ENCODE measurements at regions not wholly inside any gene's neighbourhood (a gene's known extent, or its start where the extent isn't known, plus 50 kb on each side); places are given as distances from the start of the nearest gene placed in this dataset.

DNA sequence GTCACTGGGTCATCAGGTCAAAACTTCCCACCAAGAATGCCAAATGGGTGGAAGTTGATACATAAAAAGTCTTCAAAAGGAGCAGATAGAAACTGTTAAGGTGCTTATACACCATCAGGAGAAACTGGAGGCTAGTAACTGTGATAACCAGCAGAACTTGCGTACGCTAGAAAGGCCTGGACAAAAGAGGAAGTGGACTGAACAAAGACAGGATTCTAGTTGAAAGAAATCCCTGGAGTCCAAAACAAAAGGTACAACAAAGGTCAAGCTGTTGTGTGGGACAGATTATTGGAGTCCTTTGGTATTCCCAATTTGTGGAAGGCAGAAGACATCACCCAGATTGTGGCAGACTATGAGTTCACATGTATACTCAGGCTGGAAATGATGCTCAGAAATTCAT lies 215.8 kb upstream of the PBX1 start:
- intact Hi-C loops (cut with DNase I; ENCODE audit: low total_unique reads) = no loop called here
- Histone ChIP-seq H3K9me3 (peaks cover 0 to 6% of the 10 kb centered on the region in 2 donors), H3K27ac (no peak overlapping the region), H3K4me3 (no peak overlapping the region), H3K4me1 (no peaks in the 10 kb centered on the region), H3K27me3 (no peaks in the 10 kb centered on the region), H3K36me3 (no peaks in the 10 kb centered on the region)
- no peak for DNase-seq
- TF ChIP-seq, protein P1, sequence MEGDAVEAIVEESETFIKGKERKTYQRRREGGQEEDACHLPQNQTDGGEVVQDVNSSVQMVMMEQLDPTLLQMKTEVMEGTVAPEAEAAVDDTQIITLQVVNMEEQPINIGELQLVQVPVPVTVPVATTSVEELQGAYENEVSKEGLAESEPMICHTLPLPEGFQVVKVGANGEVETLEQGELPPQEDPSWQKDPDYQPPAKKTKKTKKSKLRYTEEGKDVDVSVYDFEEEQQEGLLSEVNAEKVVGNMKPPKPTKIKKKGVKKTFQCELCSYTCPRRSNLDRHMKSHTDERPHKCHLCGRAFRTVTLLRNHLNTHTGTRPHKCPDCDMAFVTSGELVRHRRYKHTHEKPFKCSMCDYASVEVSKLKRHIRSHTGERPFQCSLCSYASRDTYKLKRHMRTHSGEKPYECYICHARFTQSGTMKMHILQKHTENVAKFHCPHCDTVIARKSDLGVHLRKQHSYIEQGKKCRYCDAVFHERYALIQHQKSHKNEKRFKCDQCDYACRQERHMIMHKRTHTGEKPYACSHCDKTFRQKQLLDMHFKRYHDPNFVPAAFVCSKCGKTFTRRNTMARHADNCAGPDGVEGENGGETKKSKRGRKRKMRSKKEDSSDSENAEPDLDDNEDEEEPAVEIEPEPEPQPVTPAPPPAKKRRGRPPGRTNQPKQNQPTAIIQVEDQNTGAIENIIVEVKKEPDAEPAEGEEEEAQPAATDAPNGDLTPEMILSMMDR (IDR thresholded peaks at IDR 0.05) = no peak
- no peak for TF ChIP-seq POLR2A (IDR thresholded peaks at IDR 0.05)

- Histone ChIP-seq H3K4me3 (no peak overlapping the region), H3K4me1 (no peaks in the 10 kb centered on the region), H3K36me3 (no peaks in the 10 kb centered on the region), H3K27me3 (no peaks in the 10 kb centered on the region), H3K9me3 (peaks cover 0 to 6% of the 10 kb centered on the region in 2 donors), H3K27ac (no peak overlapping the region)
- intact Hi-C loops (cut with DNase I; ENCODE audit: low total_unique reads) = no loop called here
- no peak for TF ChIP-seq POLR2A (IDR thresholded peaks at IDR 0.05)
- TF ChIP-seq, protein P1 (IDR thresholded peaks at IDR 0.05) = no peak
- no peak for DNase-seq
Measured at GRCh38 chr1:164347980-164348379, 211.0 kb upstream of the PBX1 start.

DNA sequence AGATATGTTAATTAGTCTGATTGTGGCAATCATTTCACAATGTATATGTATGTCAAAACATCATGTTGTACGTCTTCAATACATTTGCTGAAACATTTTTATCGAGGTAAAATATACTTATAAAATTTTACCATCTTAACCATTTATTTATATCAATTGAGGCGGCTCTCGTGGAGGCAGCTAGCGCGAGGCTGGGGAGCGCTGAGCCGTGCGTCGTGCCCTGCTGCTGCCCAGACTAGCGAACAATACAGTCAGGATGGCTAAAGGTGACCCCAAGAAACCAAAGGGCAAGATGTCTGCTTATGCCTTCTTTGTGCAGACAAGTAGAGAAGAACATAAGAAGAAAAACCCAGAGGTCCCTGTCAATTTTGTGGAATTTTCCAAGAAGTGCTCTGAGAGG lies 202.5 kb upstream of the PBX1 start:
- Histone ChIP-seq H3K4me1 (no peaks in the 10 kb centered on the region), H3K27ac (no peak overlapping the region), H3K9me3 (no peaks in the 10 kb centered on the region), H3K36me3 (no peaks in the 10 kb centered on the region), H3K27me3 (no peaks in the 10 kb centered on the region), H3K4me3 (no peak overlapping the region)
- no peak for TF ChIP-seq POLR2A (IDR thresholded peaks at IDR 0.05)
- TF ChIP-seq, protein P1 (IDR thresholded peaks at IDR 0.05) = no peak
- DNase-seq = no peak
- intact Hi-C loops (cut with DNase I; ENCODE audit: low total_unique reads) = no loop called here

DNA sequence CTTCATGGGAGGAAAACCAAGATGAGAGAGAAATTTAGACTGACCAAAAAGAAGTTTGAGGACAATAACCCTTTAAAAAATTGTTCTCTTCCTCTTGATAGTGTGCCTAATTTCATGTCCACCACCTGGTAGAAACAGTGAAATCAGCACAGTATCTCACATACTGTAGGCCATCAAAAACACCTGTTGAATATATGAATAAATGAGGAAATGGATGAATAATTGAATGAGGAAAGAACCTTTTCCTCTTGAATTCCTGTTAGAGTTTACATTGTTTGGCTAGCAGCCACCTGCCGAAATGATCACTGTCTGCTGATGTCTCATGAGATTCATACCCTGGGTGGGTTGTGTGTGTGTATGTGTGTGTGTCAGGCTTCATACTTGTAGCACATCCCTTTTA lies 198.7 kb upstream of the PBX1 start:
- Histone ChIP-seq H3K4me1 (no peaks in the 10 kb centered on the region), H3K27ac (no peak overlapping the region), H3K36me3 (no peaks in the 10 kb centered on the region), H3K9me3 (no peaks in the 10 kb centered on the region), H3K27me3 (no peaks in the 10 kb centered on the region), H3K4me3 (no peak overlapping the region)
- no peak for DNase-seq
- no peak for TF ChIP-seq POLR2A (IDR thresholded peaks at IDR 0.05)
- TF ChIP-seq, protein P1 (IDR thresholded peaks at IDR 0.05) = no peak
- intact Hi-C loops (cut with DNase I; ENCODE audit: low total_unique reads) = no loop called here

DNA sequence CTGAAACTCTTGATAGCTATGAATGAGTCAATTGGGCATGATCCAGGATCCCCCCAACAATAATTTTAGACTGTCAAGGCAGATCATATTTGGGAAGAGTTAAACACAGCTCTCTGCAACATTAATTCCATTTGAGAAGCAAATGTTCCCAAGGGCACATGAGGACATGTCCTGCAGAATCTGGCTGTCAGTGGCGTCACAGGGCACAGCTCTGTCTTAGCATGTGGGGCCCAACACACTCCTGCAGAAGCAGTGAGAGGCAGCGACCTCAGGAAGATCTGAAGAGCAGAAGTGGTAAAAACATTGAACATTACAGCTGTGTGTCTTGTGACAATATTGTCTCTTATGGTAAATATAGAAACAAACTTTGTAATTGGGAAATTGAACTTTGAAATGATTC lies 197.1 kb upstream of the PBX1 start:
- H3K4me1 ChIP-seq = no peaks in the 10 kb centered on the region
- no peaks in the 10 kb centered on the region for H3K36me3 ChIP-seq
- no peak overlapping the region for H3K4me3 ChIP-seq
- intact Hi-C loops (cut with DNase I; ENCODE audit: low total_unique reads) = no loop called here
- no peaks in the 10 kb centered on the region for H3K9me3 ChIP-seq
- H3K27ac ChIP-seq = no peak overlapping the region
- DNase-seq = no peak
- no peak for TF ChIP-seq POLR2A (IDR thresholded peaks at IDR 0.05)
- TF ChIP-seq, protein P1 (IDR thresholded peaks at IDR 0.05) = no peak
- no peaks in the 10 kb centered on the region for H3K27me3 ChIP-seq
